Duodenal mucosa (tissue), 2 donors: ENCODE measurements at regions not wholly inside any gene's neighbourhood (a gene's known extent, or its start where the extent isn't known, plus 50 kb on each side); places are given as distances from the start of the nearest gene placed in this dataset.
"Not testable (repeated sequence)": the region's sequence is repeated elsewhere in the genome, so short reads cannot be mapped to it uniquely, and the experiment has no call there.

Experiments
- H3K27ac ChIP-seq: one replicate; pipeline ENCODE4 v1.7.0; 2013; ENCODE audit warnings: low read depth, low read length
- H3K27me3 ChIP-seq, 2 donors: one replicate each; pipeline ENCODE4 v1.7.0; 2013; ENCODE audit warnings: low read length in 2 of 2, control low read depth in 1 of 2; ENCODE audit not compliant: insufficient read depth in 2 of 2, control insufficient read depth in 1 of 2
- H3K36me3 ChIP-seq, 2 donors: one replicate each; pipeline ENCODE4 v1.7.0; 2013; ENCODE audit warnings: low read length in 2 of 2, control low read depth in 1 of 2; ENCODE audit not compliant: insufficient read depth in 2 of 2, control insufficient read depth in 1 of 2
- H3K4me1 ChIP-seq, 2 donors: one replicate each; pipeline ENCODE4 v1.7.0; 2013; ENCODE audit warnings: low read length in 2 of 2, control low read depth in 1 of 2; ENCODE audit not compliant: insufficient read depth in 2 of 2, control insufficient read depth in 1 of 2
- H3K4me3 ChIP-seq, 2 donors: one replicate each; pipeline ENCODE4 v1.7.0; 2013; ENCODE audit warnings: low read length in 2 of 2, low read depth in 1 of 2
- H3K9ac ChIP-seq, 2 donors: one replicate each; pipeline ENCODE4 v1.7.0; 2013; ENCODE audit warnings: low read length in 2 of 2, low read depth in 1 of 2
- H3K9me3 ChIP-seq, 2 donors: one replicate each; pipeline ENCODE4 v1.7.0; 2013; ENCODE audit warnings: low read length in 2 of 2, control low read depth in 1 of 2; ENCODE audit not compliant: control insufficient read depth in 1 of 2

DNA sequence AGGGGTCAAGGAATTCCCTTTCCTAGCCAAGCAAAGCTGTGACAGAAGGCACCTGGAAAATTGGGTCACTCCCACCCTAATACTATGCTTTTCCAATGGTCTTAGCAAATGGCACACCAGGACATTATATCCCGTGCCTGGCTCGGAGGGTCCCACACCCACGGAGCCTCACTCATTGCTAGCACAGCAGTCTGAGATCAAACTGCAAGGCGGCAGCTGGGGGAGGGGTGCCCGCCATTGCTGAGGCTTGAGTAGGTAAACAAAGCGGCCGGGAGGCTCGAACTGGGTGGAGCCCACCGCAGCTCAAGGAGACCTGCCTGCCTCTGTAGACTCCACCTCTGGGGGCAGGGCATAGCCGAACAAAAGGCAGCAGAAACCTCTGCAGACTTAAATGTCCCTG is 429.9 kb downstream of the NPIPA8 start:
- not testable (repeated sequence) for H3K27me3 ChIP-seq, H3K36me3 ChIP-seq, H3K4me1 ChIP-seq, H3K4me3 ChIP-seq, H3K9ac ChIP-seq, H3K27ac ChIP-seq, H3K9me3 ChIP-seq

DNA sequence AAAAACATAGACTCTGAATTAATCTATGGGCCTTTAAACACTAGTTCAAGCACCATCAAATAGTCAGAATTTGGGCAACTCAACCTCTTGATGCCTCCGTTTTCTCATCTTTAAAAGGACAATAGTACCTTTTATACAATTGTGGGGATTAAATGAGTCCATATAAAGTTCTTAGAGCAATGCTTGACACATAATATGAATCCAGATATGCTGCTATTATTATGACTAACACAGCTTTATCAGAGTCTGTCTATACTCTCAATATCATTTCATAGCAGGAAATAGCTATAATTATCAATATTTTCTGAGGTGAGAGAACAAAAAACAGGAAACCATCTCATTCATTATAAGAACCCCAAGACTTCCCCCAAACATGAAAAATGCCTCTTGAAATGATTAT is 430.5 kb upstream of the XYLT1 start:
- H3K4me1 ChIP-seq = no peaks in the 10 kb centered on the region
- H3K27me3 ChIP-seq = no peaks in the 10 kb centered on the region
- H3K4me3 ChIP-seq = no peak overlapping the region
- H3K9ac ChIP-seq = no peak overlapping the region
- H3K27ac ChIP-seq = no peak overlapping the region
- H3K9me3 ChIP-seq = no peaks in the 10 kb centered on the region
- no peaks in the 10 kb centered on the region for H3K36me3 ChIP-seq

DNA sequence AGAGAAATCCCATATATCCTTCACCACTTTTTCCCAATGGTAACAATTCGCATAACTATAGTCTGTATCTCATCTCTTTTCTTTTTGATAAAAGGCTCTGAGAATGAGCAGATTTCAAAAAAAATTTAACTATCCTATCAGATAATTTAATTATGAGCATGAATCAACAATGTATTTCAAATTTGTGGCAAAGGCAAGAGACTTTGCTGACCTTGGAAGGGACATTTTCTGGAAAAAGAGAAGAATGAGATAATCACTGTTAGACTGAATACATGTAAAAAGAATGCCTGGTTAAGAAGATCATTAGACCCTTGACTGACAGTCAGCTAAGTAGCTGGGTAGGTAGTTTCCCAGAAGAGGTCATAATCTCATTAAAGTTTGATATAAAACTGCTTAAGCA is 428.4 kb upstream of the XYLT1 start:
- Histone ChIP-seq H3K36me3 (no peaks in the 10 kb centered on the region), H3K27ac (no peak overlapping the region)

GRCh38 chr16:17887963-17888362 is 417.2 kb upstream of the XYLT1 start:
- H3K27ac ChIP-seq = no peak overlapping the region
- H3K4me1 ChIP-seq = no peaks in the 10 kb centered on the region
- H3K4me3 ChIP-seq = no peak overlapping the region
- H3K36me3 ChIP-seq = no peaks in the 10 kb centered on the region
- H3K9ac ChIP-seq = no peak overlapping the region
- no peaks in the 10 kb centered on the region for H3K9me3 ChIP-seq
- H3K27me3 ChIP-seq = no peaks in the 10 kb centered on the region

More for the DNA sequence above, 428.4 kb upstream of the XYLT1 start:
- H3K9me3 ChIP-seq = no peaks in the 10 kb centered on the region
- H3K4me1 ChIP-seq = no peaks in the 10 kb centered on the region
- no peak overlapping the region for H3K9ac ChIP-seq
- no peak overlapping the region for H3K4me3 ChIP-seq
- no peaks in the 10 kb centered on the region for H3K27me3 ChIP-seq

DNA sequence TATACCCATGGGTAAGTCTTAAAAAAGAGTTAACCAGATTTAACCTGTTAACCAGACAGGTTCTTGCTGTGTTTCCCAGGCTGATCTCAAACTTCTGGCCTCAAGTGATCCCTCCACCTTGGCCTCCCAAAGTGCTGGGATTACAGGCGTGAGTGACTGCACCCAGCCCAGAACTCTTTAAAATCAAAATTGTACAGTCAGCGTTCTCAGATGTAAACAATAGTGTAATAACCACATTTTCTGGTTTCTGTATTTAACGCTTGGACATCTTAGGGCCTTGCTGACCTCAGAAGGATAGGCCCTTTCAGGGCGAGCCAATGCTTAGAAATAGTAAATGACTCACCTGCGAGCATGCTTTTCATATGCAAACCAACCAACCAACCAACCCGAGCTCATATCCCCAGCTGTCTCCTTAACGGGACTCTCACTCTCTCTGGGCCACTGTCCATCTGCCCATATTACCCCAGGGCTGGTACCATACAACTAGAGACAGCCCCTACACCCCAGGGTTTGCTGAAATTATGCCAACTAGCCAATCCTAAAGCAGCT is 415.0 kb upstream of the XYLT1 start:
- Histone ChIP-seq H3K4me3 (no peak overlapping the region), H3K4me1 (no peaks in the 10 kb centered on the region), H3K36me3 (no peaks in the 10 kb centered on the region), H3K9ac (no peak overlapping the region), H3K9me3 (no peaks in the 10 kb centered on the region), H3K27ac (no peak overlapping the region), H3K27me3 (no peaks in the 10 kb centered on the region)

DNA sequence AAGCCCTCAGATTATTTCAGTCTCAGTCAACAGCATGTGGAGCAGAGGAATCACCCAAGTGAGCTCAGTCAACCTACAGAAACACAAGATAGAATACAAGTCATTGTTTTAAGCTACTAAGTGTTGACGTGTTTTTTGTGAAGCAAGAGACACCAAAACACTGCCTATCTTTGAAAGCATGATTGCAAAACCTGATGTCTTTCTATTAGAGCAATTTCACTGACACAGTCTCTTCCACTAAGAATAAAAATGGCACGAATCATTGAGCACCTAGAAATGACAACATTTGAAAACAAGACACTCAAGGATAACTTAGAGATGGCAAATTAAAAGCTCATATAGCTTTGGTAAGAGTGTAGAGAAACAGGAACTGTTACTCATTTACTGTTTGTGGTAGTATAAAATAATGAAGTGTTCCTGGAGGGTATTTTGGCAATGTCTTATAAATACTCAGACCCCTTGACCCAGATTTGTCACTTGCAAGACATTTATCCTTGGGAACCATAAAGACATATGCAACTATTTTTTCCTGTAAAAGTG is 407.1 kb upstream of the XYLT1 start:
- H3K9me3 ChIP-seq = no peaks in the 10 kb centered on the region
- no peak overlapping the region for H3K4me3 ChIP-seq
- no peaks in the 10 kb centered on the region for H3K4me1 ChIP-seq
- no peaks in the 10 kb centered on the region for H3K27me3 ChIP-seq
- H3K27ac ChIP-seq = no peak overlapping the region
- H3K9ac ChIP-seq = no peak overlapping the region
- no peaks in the 10 kb centered on the region for H3K36me3 ChIP-seq

DNA sequence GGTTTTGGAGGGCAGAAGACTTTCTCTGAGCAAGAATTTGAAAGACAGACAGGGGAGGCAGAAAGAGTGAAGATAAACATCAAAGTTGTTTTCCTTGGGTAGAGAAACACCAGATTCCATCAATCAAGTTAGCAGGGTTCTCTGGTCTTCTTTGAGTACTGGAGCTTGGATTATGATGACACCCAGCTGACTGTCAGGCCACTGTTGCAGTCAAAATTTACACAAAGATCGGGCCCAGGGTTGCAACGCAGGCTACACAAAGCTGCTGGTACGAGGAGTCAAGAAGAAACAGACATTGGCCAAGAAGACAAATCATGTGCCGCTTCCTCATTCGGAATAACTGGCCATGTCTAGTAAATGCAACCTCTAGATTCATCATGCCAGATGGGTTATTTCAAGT is 396.2 kb upstream of the XYLT1 start:
- Histone ChIP-seq H3K4me3 (no peak overlapping the region), H3K27ac (no peak overlapping the region), H3K36me3 (no peaks in the 10 kb centered on the region), H3K9ac (no peak overlapping the region), H3K9me3 (no peaks in the 10 kb centered on the region), H3K4me1 (no peaks in the 10 kb centered on the region), H3K27me3 (no peaks in the 10 kb centered on the region)

GRCh38 chr16:17861981-17862479 is 391.3 kb upstream of the XYLT1 start:
- no peak overlapping the region for H3K4me3 ChIP-seq
- H3K27me3 ChIP-seq = no peaks in the 10 kb centered on the region
- no peak overlapping the region for H3K9ac ChIP-seq
- no peaks in the 10 kb centered on the region for H3K36me3 ChIP-seq
- H3K4me1 ChIP-seq = no peaks in the 10 kb centered on the region
- H3K9me3 ChIP-seq = no peaks in the 10 kb centered on the region
- H3K27ac ChIP-seq = no peak overlapping the region

DNA sequence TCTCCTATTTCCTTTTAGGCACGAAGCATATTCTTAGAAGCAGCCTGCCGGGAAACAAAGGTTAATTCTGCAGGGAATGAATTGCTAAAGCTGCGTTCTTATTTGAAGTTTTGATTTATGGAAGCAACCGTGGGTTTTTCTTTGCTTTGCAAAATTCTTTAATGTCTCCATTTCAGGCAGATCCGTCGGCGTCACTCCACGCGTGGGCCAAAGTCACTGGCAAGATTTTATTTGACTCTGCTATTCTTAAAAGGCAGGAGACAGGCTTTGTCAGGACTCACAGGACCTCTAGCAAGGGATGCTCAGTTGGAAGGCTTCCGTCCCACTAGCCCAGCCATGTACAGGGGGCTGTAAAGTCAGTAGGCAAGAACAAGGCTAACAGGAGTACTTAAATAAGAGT is 387.3 kb upstream of the XYLT1 start:
- Histone ChIP-seq H3K36me3 (no peaks in the 10 kb centered on the region), H3K4me1 (no peaks in the 10 kb centered on the region), H3K4me3 (no peak overlapping the region), H3K27me3 (no peaks in the 10 kb centered on the region), H3K9ac (no peak overlapping the region), H3K9me3 (peaks cover 0 to 2% of the 10 kb centered on the region in 2 donors), H3K27ac (no peak overlapping the region)

DNA sequence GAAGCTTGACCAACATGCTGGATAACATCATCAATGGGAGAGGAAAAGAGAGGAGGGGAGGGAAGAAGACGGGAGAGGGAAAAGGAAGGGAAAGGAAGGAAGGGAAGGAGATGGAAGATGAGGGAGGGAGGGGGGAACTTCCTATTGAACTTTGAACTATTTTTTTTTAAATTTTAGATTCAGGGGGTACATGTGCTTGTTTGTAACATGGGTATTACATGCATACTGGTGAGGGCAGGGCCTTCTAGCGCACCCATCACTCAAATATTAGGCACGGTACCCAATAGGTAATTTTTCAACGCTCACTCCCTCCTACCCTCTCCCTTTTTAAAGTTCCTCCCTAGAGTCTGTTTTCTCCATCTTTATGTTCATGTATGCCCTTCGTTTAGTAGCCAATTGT is 383.2 kb upstream of the XYLT1 start:
- H3K27me3 ChIP-seq = no peaks in the 10 kb centered on the region
- H3K4me3 ChIP-seq = no peak overlapping the region
- no peaks in the 10 kb centered on the region for H3K4me1 ChIP-seq
- no peaks in the 10 kb centered on the region for H3K36me3 ChIP-seq
- no peak overlapping the region for H3K9ac ChIP-seq
- H3K9me3 ChIP-seq = peaks cover 0 to 3% of the 10 kb centered on the region in 2 donors
- no peak overlapping the region for H3K27ac ChIP-seq
